ENCODE measurements at regions not wholly inside any gene's neighbourhood (a gene's known extent, or its start where the extent isn't known, plus 50 kb on each side); places are given as distances from the start of the nearest gene placed in this dataset.
A peak's percentile ranks its signal among the peaks of the same experiment; 100 is the strongest.

DNA sequence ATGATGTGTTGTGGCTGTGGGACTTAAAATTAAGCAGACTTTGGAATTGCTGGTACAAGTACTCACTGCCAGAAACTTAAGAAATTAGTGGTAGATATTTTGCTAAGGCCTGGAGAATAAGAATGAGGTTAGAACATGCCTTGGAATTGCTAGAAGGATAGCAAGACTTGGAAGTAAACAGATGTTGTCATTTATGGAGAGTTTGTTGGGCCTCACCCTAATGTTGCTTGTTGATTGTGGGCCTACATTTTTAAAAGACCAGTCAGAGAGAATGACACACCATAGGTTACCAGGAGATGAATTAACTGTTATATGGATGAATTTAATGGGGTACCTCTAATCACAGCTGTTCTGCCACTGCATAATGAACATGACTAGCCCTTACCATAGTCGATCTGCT lies 120.1 kb upstream of the GAS1 start:
- Histone ChIP-seq H3K9me3 (no peaks in the 10 kb centered on the region), H3K27me3 (ENCODE audit: insufficient read depth in 3 of 3, low read length in 2 of 3) (no peaks in the 10 kb centered on the region), H3K27ac (no peak overlapping the region), H3K36me3 (ENCODE audit: insufficient read depth in 1 of 2, low read depth in 1 of 2) (no peaks in the 10 kb centered on the region), H3K4me3 (no peak overlapping the region), H3K4me1 (peaks cover 21% of the 10 kb centered on the region)
- ATAC-seq: no peak
- 29 to 68% (median 45%) methylated on average over 1 of the region's 1 CpG for WGBS, 3 donors
- no peak for TF ChIP-seq CTCF (IDR thresholded peaks at IDR 0.05)
- intact Hi-C loops (cut with DNase I): loop anchor here in 1 of 2 donors (2.0 kb wide), 1 partner anchor 639 kb away; no protein-coding TSS in a partner anchor
- DNase-seq: no peak

GRCh38 chr9:87068177-87068840 lies 121.0 kb upstream of the GAS1 start:
- H3K4me3 ChIP-seq: no peak overlapping the region
- intact Hi-C loops (cut with DNase I): no loop called here
- no peak for TF ChIP-seq CTCF (IDR thresholded peaks at IDR 0.05)
- DNase-seq: no peak
- ATAC-seq: no peak
- WGBS, 3 donors: 93 to 94% (median 94%) methylated on average over 4 of the region's 4 CpGs
- H3K9me3 ChIP-seq: no peaks in the 10 kb centered on the region
- H3K27me3 ChIP-seq (ENCODE audit: insufficient read depth in 3 of 3, low read length in 2 of 3): no peaks in the 10 kb centered on the region
- peaks cover 21% of the 10 kb centered on the region for H3K4me1 ChIP-seq
- no peak overlapping the region for H3K27ac ChIP-seq
- no peaks in the 10 kb centered on the region for H3K36me3 ChIP-seq (ENCODE audit: insufficient read depth in 1 of 2, low read depth in 1 of 2)

GRCh38 chr9:87069690-87070089 lies 122.4 kb upstream of the GAS1 start:
- Histone ChIP-seq H3K36me3 (ENCODE audit: insufficient read depth in 1 of 2, low read depth in 1 of 2) (no peaks in the 10 kb centered on the region), H3K27me3 (ENCODE audit: insufficient read depth in 3 of 3, low read length in 2 of 3) (no peaks in the 10 kb centered on the region), H3K27ac (peak overlapping the region; percentile 64), H3K9me3 (no peaks in the 10 kb centered on the region), H3K4me1 (peaks cover 18% of the 10 kb centered on the region), H3K4me3 (no peak overlapping the region)
- no peak for TF ChIP-seq CTCF (IDR thresholded peaks at IDR 0.05)
- 23 to 52% (median 34%) methylated on average over 3 of the region's 3 CpGs for WGBS, 3 donors
- intact Hi-C loops (cut with DNase I): no loop called here
- ATAC-seq (peak; percentile 30 to 67 (median 56)), DNase-seq (no peak)

DNA sequence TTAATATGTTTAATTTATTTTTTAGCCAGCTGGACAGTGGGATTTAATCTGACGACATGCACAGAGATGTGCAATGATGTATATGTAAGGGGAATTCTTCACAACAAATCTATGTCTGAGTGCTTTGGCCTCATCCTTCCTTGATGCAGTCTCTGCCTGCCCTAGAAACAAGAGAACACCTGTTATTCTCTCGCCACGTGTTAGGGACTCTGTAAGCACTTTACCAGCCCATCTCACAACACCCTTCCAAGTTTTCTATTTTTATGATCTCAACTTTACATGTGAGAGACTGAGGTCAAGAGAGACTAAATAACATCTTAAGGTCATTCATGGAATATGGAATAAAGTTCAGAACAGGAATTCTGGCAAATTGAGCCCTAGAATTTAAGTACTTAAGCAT lies 123.0 kb upstream of the GAS1 start:
- ATAC-seq: peak in 3 of 4 donors; percentile 63 to 88 (median 83)
- WGBS, 3 donors: 17 to 37% (median 22%) methylated on average over 3 of the region's 3 CpGs

More for the DNA sequence above, 123.0 kb upstream of the GAS1 start:
- H3K4me1 ChIP-seq: peaks cover 18% of the 10 kb centered on the region
- no peaks in the 10 kb centered on the region for H3K36me3 ChIP-seq (ENCODE audit: insufficient read depth in 1 of 2, low read depth in 1 of 2)
- TF ChIP-seq CTCF (IDR thresholded peaks at IDR 0.05): no peak
- DNase-seq: no peak
- H3K27me3 ChIP-seq (ENCODE audit: insufficient read depth in 3 of 3, low read length in 2 of 3): no peaks in the 10 kb centered on the region
- intact Hi-C loops (cut with DNase I): no loop called here
- H3K9me3 ChIP-seq: no peaks in the 10 kb centered on the region
- peak overlapping the region; percentile 64 for H3K27ac ChIP-seq
- H3K4me3 ChIP-seq: no peak overlapping the region

All from psoas muscle (tissue), 7 donors.